ENCODE measurements at regions not wholly inside any gene's neighbourhood (a gene's known extent, or its start where the extent isn't known, plus 50 kb on each side); places are given as distances from the start of the nearest gene placed in this dataset.

DNA sequence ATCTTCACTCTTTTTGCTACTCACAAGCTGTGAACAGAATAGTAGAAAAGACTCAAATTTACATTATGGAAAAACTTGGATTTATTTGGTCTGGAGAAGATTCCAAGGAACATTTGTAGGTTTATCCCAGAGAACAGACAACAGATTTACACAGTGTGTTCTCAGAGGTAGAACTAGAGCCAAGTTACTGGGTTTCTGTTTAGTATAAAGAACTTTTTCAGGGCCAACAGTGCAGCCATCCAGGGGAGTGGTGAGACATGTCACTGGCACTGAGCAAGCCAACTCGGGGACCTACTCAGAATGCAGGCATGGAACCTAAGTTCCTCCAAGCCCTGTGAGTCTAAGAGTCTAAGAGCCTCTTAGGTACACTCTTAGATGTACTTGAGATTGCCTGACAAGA lies 142.6 kb downstream of the OMA1 start (continued):
- no peak for TF ChIP-seq ZNF140 (CRISPR knock-in tag; IDR thresholded peaks at IDR 0.05)
- TF ChIP-seq EZH2 (IDR thresholded peaks at IDR 0.05; ENCODE audit: borderline replicate concordance, low read depth, low read length): no peak
- TF ChIP-seq ZKSCAN8 (CRISPR knock-in tag; IDR thresholded peaks at IDR 0.05): no peak
- no peak for TF ChIP-seq ZNF436 (CRISPR knock-in tag; IDR thresholded peaks at IDR 0.05)
- no peak for TF ChIP-seq KHSRP (IDR thresholded peaks at IDR 0.05)
- TF ChIP-seq TSC22D4 (tag; IDR thresholded peaks at IDR 0.05): no peak
- TF ChIP-seq SNRNP70 (optimal IDR thresholded peaks at IDR 0.05; ENCODE audit: low read depth, low read length): no peak

DNA sequence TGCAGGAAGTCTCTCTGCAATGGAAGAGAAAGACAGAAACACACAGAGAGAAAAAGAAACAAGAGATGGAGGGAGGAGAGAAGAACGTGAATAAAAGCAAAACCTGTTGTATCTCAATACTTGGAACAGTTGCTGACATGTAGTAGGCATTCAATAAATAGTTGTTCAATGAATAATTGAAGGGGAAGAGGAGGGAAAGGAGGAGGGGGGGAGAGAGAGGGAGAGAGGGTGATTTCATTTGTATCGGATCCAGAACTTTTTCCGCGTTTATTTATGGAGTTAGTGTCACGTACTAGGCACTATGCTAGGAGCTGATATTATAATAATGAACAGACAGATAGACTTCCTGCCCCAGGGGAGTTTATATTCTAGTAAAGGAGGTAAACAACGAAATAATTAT lies 144.1 kb downstream of the OMA1 start:
- Histone ChIP-seq H3K4me1 (replicated peaks in 1 of 2; ENCODE audit: control insufficient read depth in 2 of 2, insufficient read depth in 2 of 2, low read length in 2 of 2) (no peaks in the 10 kb centered on the region), H3K9me1 (ENCODE audit: control insufficient read depth, insufficient read depth, low read length) (no peaks in the 10 kb centered on the region), H4K20me1 (replicated peaks; ENCODE audit: control insufficient read depth, insufficient read depth, low read length) (no peaks in the 10 kb centered on the region), H3K4me3 (no peak overlapping the region), H3K4me2 (ENCODE audit: insufficient read depth, low read length) (no peak overlapping the region), H3K79me2 (ENCODE audit: control insufficient read depth, insufficient read depth, low read length) (no peaks in the 10 kb centered on the region), H2AFZ (ENCODE audit: low read depth, low read length) (no peak overlapping the region), H3K27me3 (ENCODE audit: control insufficient read depth in 2 of 2, insufficient read depth in 2 of 2, low read length in 2 of 2) (peaks cover 14 to 16% of the 10 kb centered on the region in 2 experiments; a peak in 4 of 5 replicates), H3K27ac (ENCODE audit: extremely low read depth, low read depth, low read length) (no peak overlapping the region), H3K36me3 (ENCODE audit: control insufficient read depth, insufficient read depth, low read length) (no peaks in the 10 kb centered on the region), H3K9me3 (replicated peaks; ENCODE audit: control insufficient read depth, insufficient read depth, low read depth, low read length) (no peaks in the 10 kb centered on the region), H3K9ac (ENCODE audit: insufficient read depth in 1 of 2, low read depth in 2 of 2, low read length in 2 of 2) (no peak overlapping the region)
- CTCF ChIA-PET (ENCODE audit: low intra/inter-chr PET ratio): no interaction called here
- in situ Hi-C loops (cut with MboI): no loop called here
- 0% methylated on average over 6 of the region's 6 CpGs for whole genome bisulfite sequencing (ENCODE audit: insufficient coverage, low coverage, missing lambda C conversion rate)
- DNase-seq (ENCODE audit: extremely low read depth in 1 of 4, low spot score in 3 of 4) (no peak), FAIRE-seq (no peak), ATAC-seq (no peak)
- POLR2A ChIA-PET: no interaction called here
- intact Hi-C loops (cut with micrococcal nuclease): no loop called here
- BruUV-seq (replicated peaks): no TSS peak
- no peak for TF ChIP-seq NR1H2 (CRISPR knock-in tag; IDR thresholded peaks at IDR 0.05)
- no peak for TF ChIP-seq CC2D1A (IDR thresholded peaks at IDR 0.05)
- TF ChIP-seq POLR3A (IDR thresholded peaks at IDR 0.05; ENCODE audit: borderline replicate concordance, extremely low read depth, insufficient read depth, insufficient read length): no peak
- no peak for TF ChIP-seq ZNF175 (CRISPR knock-in tag; IDR thresholded peaks at IDR 0.05; ENCODE audit: low read depth)
- no peak for TF ChIP-seq RNF2 (IDR thresholded peaks at IDR 0.05)
- no peak for TF ChIP-seq SMAD3 (CRISPR knock-in tag; conservative IDR thresholded peaks at IDR 0.05)
- TF ChIP-seq FOXK1 (CRISPR knock-in tag; IDR thresholded peaks at IDR 0.05; ENCODE audit: borderline replicate concordance): no peak
- TF ChIP-seq HNRNPH1 (optimal IDR thresholded peaks at IDR 0.05; ENCODE audit: low read depth, low read length): no peak
- TF ChIP-seq FOS (IDR thresholded peaks at IDR 0.05; ENCODE audit: extremely low read depth, insufficient read length): no peak
- TF ChIP-seq, protein P1, sequence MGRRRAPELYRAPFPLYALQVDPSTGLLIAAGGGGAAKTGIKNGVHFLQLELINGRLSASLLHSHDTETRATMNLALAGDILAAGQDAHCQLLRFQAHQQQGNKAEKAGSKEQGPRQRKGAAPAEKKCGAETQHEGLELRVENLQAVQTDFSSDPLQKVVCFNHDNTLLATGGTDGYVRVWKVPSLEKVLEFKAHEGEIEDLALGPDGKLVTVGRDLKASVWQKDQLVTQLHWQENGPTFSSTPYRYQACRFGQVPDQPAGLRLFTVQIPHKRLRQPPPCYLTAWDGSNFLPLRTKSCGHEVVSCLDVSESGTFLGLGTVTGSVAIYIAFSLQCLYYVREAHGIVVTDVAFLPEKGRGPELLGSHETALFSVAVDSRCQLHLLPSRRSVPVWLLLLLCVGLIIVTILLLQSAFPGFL (CRISPR knock-in tag; IDR thresholded peaks at IDR 0.05): no peak
- TF ChIP-seq ZNF354B (CRISPR knock-in tag; IDR thresholded peaks at IDR 0.05): no peak
- TF ChIP-seq, protein P2, sequence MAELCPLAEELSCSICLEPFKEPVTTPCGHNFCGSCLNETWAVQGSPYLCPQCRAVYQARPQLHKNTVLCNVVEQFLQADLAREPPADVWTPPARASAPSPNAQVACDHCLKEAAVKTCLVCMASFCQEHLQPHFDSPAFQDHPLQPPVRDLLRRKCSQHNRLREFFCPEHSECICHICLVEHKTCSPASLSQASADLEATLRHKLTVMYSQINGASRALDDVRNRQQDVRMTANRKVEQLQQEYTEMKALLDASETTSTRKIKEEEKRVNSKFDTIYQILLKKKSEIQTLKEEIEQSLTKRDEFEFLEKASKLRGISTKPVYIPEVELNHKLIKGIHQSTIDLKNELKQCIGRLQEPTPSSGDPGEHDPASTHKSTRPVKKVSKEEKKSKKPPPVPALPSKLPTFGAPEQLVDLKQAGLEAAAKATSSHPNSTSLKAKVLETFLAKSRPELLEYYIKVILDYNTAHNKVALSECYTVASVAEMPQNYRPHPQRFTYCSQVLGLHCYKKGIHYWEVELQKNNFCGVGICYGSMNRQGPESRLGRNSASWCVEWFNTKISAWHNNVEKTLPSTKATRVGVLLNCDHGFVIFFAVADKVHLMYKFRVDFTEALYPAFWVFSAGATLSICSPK (IDR thresholded peaks at IDR 0.05; ENCODE audit: borderline replicate concordance): no peak
- TF ChIP-seq ZNF143 (CRISPR knock-in tag; IDR thresholded peaks at IDR 0.05): no peak
- no peak for TF ChIP-seq TSC22D4 (tag; IDR thresholded peaks at IDR 0.05)
- TF ChIP-seq, protein P3, sequence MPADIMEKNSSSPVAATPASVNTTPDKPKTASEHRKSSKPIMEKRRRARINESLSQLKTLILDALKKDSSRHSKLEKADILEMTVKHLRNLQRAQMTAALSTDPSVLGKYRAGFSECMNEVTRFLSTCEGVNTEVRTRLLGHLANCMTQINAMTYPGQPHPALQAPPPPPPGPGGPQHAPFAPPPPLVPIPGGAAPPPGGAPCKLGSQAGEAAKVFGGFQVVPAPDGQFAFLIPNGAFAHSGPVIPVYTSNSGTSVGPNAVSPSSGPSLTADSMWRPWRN (IDR thresholded peaks at IDR 0.05; ENCODE audit: low read depth): no peak

All from K562 (cell line).